AG04450 (cell line): ENCODE measurements at regions not wholly inside any gene's neighbourhood (a gene's known extent, or its start where the extent isn't known, plus 50 kb on each side); places are given as distances from the start of the nearest gene placed in this dataset.

ENCODE experiments used
- CTCF ChIA-PET: fragments of 300-600, 350-600 bp; formaldehyde crosslinking; extraction: SDS; loops from one replicate; lab custom pipeline; 2022; ENCODE audit warnings: antibody characterized with exemption, inconsistent platforms; lab: Charles Lee
- POLR2A ChIA-PET: fragments of 350-600 bp; formaldehyde crosslinking; extraction: SDS; loops from one replicate; lab custom pipeline; 2021; ENCODE audit warnings: antibody characterized with exemption, inconsistent platforms; lab: Yijun Ruan, JAX
- DNase-seq: peaks from one replicate; pipeline ENCODE4 v3.0.0-alpha.2; 2011; ENCODE audit warnings: low read depth, low spot score
- H3K27ac ChIP-seq: one replicate; pipeline ENCODE4 v1.5.1; 2012; ENCODE audit warnings: low read depth, low read length, control low read depth
- H3K27me3 ChIP-seq: one replicate; pipeline ENCODE4 v1.6.0; 2012; ENCODE audit warnings: low read length; ENCODE audit not compliant: control insufficient read depth, insufficient read depth
- H3K4me3 ChIP-seq: 2 replicates; pipeline ENCODE4 v1.5.1; 2011; ENCODE audit warnings: mild to moderate bottlenecking, low read depth, low read length, control low read depth
- H3K9me3 ChIP-seq: 2 replicates; pipeline ENCODE4 v1.5.1; 2012; ENCODE audit warnings: low read length; ENCODE audit not compliant: control insufficient read depth, insufficient read depth
- CTCF ChIP-seq: IDR thresholded peaks from 2 replicates; pipeline ENCODE4 v1.5.1; 2011; ENCODE audit warnings: low read depth, low read length, control low read depth, inconsistent platforms

- no peak for DNase-seq
- no peak for TF ChIP-seq CTCF
- ChIA-PET POLR2A (no interaction called here), CTCF (no interaction called here)
- Histone ChIP-seq H3K4me3 (no peak overlapping the region), H3K27me3 (no peaks in the 10 kb centered on the region), H3K27ac (no peak overlapping the region), H3K9me3 (peaks cover 18% of the 10 kb centered on the region)
Observed at GRCh38 chr17:73820686-73821448, 176.6 kb upstream of the SDK2 start.

- Histone ChIP-seq H3K27me3 (no peaks in the 10 kb centered on the region), H3K27ac (no peak overlapping the region), H3K4me3 (no peak overlapping the region), H3K9me3 (peaks cover 18% of the 10 kb centered on the region)
- ChIA-PET CTCF (interaction anchor here (0.6 kb wide), 1 partner anchor 401 kb away, joined by 3 read pairs; no protein-coding TSS in a partner anchor), POLR2A (no interaction called here)
- no peak for DNase-seq
- no peak for TF ChIP-seq CTCF
Observed at GRCh38 chr17:73821665-73822064, 177.4 kb upstream of the SDK2 start.

- Histone ChIP-seq H3K27me3 (no peaks in the 10 kb centered on the region), H3K9me3 (peaks cover 19% of the 10 kb centered on the region), H3K4me3 (no peak overlapping the region), H3K27ac (no peak overlapping the region)
- DNase-seq: no peak
- CTCF ChIA-PET: no interaction called here
- no peak for TF ChIP-seq CTCF
- POLR2A ChIA-PET: no interaction called here
Observed at GRCh38 chr17:73822371-73822770, 178.1 kb upstream of the SDK2 start.

- peaks cover 24% of the 10 kb centered on the region for H3K9me3 ChIP-seq
- H3K27ac ChIP-seq: no peak overlapping the region
- no peak for DNase-seq
- H3K4me3 ChIP-seq: no peak overlapping the region
- ChIA-PET CTCF (no interaction called here), POLR2A (no interaction called here)
- no peaks in the 10 kb centered on the region for H3K27me3 ChIP-seq
- TF ChIP-seq CTCF: no peak
Observed at GRCh38 chr17:73823684-73824083, 179.4 kb upstream of the SDK2 start.

GRCh38 chr17:73824321-73824720 lies 180.1 kb upstream of the SDK2 start:
- H3K4me3 ChIP-seq: no peak overlapping the region
- POLR2A ChIA-PET: no interaction called here
- CTCF ChIA-PET: no interaction called here
- H3K27ac ChIP-seq: no peak overlapping the region
- no peak for DNase-seq
- peaks cover 20% of the 10 kb centered on the region for H3K9me3 ChIP-seq
- no peaks in the 10 kb centered on the region for H3K27me3 ChIP-seq
- no peak for TF ChIP-seq CTCF
